HepG2 (cell line): ENCODE measurements at regions not wholly inside any gene's neighbourhood (a gene's known extent, or its start where the extent isn't known, plus 50 kb on each side); places are given as distances from the start of the nearest gene placed in this dataset.

Source experiments
- ATAC-seq: fragments of 200-7000 bp; cut with Tn5 transposase; 3 replicates; pipeline ENCODE4 v1.9.1; 2020; ENCODE audit warnings: mild to moderate bottlenecking, moderate library complexity
- BruUV-seq: library from RNA; stranded (reverse); fragments of 400-500 nt; replicated peaks from 2 replicates; lab custom pipeline; 2021; lab: Mats Ljungman, UMichigan
- CTCF ChIA-PET: fragments of 300-600 bp; formaldehyde crosslinking; extraction: SDS; loops from one replicate; lab custom pipeline; 2021; ENCODE audit warnings: low total read pairs, inconsistent platforms, low intra/inter-chr PET ratio; lab: Yijun Ruan, JAX
- POLR2A ChIA-PET: fragments of 350-600 bp; sonication (Branson Sonifier 250); formaldehyde crosslinking; loops from one replicate; lab custom pipeline; 2020; ENCODE audit warnings: antibody characterized with exemption, inconsistent platforms; lab: Yijun Ruan, JAX
- DNase-seq: peaks from one replicate; pipeline ENCODE4 v3.0.0-alpha.2; 2015; ENCODE audit warnings: low spot score
- FAIRE-seq: peaks from 3 replicates; lab custom pipeline; 2011; peaks lifted over from hg19 to GRCh38; lab: Jason Lieb, UNC
- H2AFZ ChIP-seq: one replicate; pipeline ENCODE4 v1.6.1; 2011; ENCODE audit warnings: low read length, inconsistent platforms
- H3K27ac ChIP-seq: fragments of 300-600 bp; 3 replicates; pipeline ENCODE4 v1.8.0; 2011; ENCODE audit warnings: mixed run types, mild to moderate bottlenecking, mixed read lengths, low read length, inconsistent platforms; ENCODE audit not compliant: insufficient read depth; ENCODE audit errors: extremely low read length
- H3K27me3 ChIP-seq, 2 experiments: fragments of 200-600 bp in 1 of 2; 2 replicates in 1 of 2; 3 replicates in 1 of 2; pipeline versions ENCODE4 v1.6.0 to v1.8.0; 2011; ENCODE audit warnings: low read length in 2 of 2, mild to moderate bottlenecking in 2 of 2, moderate library complexity in 2 of 2, inconsistent platforms in 1 of 2; ENCODE audit not compliant: insufficient read depth in 2 of 2, control insufficient read depth in 1 of 2
- H3K36me3 ChIP-seq, 2 experiments: fragments of 200-600 bp in 1 of 2; replicated peaks in 1 of 2; 2 replicates in 1 of 2; 3 replicates in 1 of 2; pipeline versions ENCODE4 v1.5.1 to v1.8.0; 2011; ENCODE audit warnings: low read length in 2 of 2, inconsistent platforms in 1 of 2; ENCODE audit not compliant: insufficient read depth in 2 of 2, control insufficient read depth in 1 of 2
- H3K4me1 ChIP-seq: 2 replicates; pipeline ENCODE4 v1.5.1; 2012; ENCODE audit warnings: low read length, inconsistent platforms; ENCODE audit not compliant: insufficient read depth
- H3K4me2 ChIP-seq: 2 replicates; pipeline ENCODE4 v1.6.0; 2011; ENCODE audit warnings: low read depth, low read length, inconsistent platforms
- H3K4me3 ChIP-seq, 3 experiments: fragments of 200-600 bp in 1 of 3; sonication (generic), shearing (Covaris generic) in 1 of 3; replicated peaks in 1 of 3; 2 replicates each; pipeline ENCODE4 v1.5.1; 2011 to 2016; ENCODE audit warnings: low read length in 3 of 3, inconsistent platforms in 2 of 3, low read depth in 2 of 3, mild to moderate bottlenecking in 2 of 3, control low read depth in 1 of 3, mixed read lengths in 1 of 3; ENCODE audit not compliant: insufficient read depth in 1 of 3
- H3K79me2 ChIP-seq: one replicate; pipeline ENCODE4 v1.6.1; 2011; ENCODE audit warnings: low read length, inconsistent platforms; ENCODE audit not compliant: insufficient read depth
- H3K9ac ChIP-seq: 2 replicates; pipeline ENCODE4 v1.6.0; 2011; ENCODE audit warnings: mild to moderate bottlenecking, low read depth, low read length, inconsistent platforms; ENCODE audit not compliant: insufficient read depth
- H3K9me3 ChIP-seq: 2 replicates; pipeline ENCODE4 v1.5.1; 2012; ENCODE audit warnings: mild to moderate bottlenecking, low read length
- H4K20me1 ChIP-seq: 2 replicates; pipeline ENCODE4 v1.6.0; 2011; ENCODE audit warnings: inconsistent platforms, mild to moderate bottlenecking, low read length, moderate library complexity; ENCODE audit not compliant: insufficient read depth
- MAFF ChIP-seq: IDR thresholded peaks from 2 replicates; pipeline ENCODE4 v1.6.1; 2011; ENCODE audit warnings: low read depth, low read length, improper control_type of control experiment
- MAFK ChIP-seq, 2 experiments: IDR thresholded peaks in 1 of 2; conservative IDR thresholded peaks in 1 of 2; 2 replicates each; pipeline ENCODE4 v1.6.1; 2011; ENCODE audit warnings: improper control_type of control experiment in 2 of 2, low read length in 2 of 2
- MZF1 ChIP-seq: sonication (generic); formaldehyde crosslinking; IDR thresholded peaks from 2 replicates; pipeline ENCODE4 v1.8.1; 2023; ENCODE audit warnings: mild to moderate bottlenecking, missing genetic modification reagents, borderline replicate concordance
- ZNF253 ChIP-seq: sonication (generic); formaldehyde crosslinking; IDR thresholded peaks from 2 replicates; pipeline ENCODE4 v1.8.0; 2022; ENCODE audit warnings: mild to moderate bottlenecking, missing genetic modification reagents, borderline replicate concordance
- ZNF264 ChIP-seq: sonication (generic); formaldehyde crosslinking; IDR thresholded peaks from 2 replicates; pipeline ENCODE4 v1.4.0; 2020; ENCODE audit warnings: missing genetic modification reagents
- ZNF570 ChIP-seq: sonication (generic); formaldehyde crosslinking; IDR thresholded peaks from 2 replicates; pipeline ENCODE4 v1.4.0; 2020; ENCODE audit warnings: mild to moderate bottlenecking, missing genetic modification reagents, borderline replicate concordance
- WGBS: methylation state at CpG from one replicate; pipeline ENCODE4 v1.1.6; 2017; ENCODE audit warnings: low lambda C conversion rate; 5-methylcytosine and 5-hydroxymethylcytosine counted together
- in situ Hi-C: cut with HindIII; loops from 2 replicates; pipeline ENCODE4 v1.10.0; 2017; ENCODE audit warnings: low pct_unique_long_range_greater_than_20kb; ENCODE audit not compliant: extremely low pct_ligation_motif_present
- intact Hi-C: fragments of 100-400 bp; cut with micrococcal nuclease; formaldehyde crosslinking; loops from one replicate; pipeline ENCODE4 v1.10.0; 2022; ENCODE audit not compliant: unreplicated experiment
- TF ChIP-seq, protein P1 (sequence below): sonication (generic); formaldehyde crosslinking; IDR thresholded peaks from 2 replicates; pipeline ENCODE4 v1.4.0; 2020; ENCODE audit warnings: missing genetic modification reagents

DNA sequence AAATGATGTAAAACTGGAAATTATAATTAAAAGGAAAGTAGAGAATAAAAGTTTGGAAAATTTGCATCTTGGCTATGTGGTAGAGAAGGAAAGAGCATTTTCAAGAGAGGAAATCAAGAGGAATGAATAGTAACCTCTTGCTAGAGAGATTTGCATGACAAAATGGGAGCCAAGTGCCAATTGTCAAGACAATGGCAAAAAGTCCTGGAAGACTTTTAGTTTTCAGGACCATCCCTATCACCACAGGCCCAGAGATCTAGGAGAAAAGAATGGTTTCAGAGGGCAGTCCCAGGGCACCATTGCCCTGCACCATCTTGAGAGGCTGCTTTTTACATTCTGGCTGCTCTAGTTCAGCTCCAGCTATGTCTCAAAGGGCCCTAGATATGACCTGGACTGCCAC lies 1427.6 kb downstream of the ZPLD1 start (continued):
- no peak for TF ChIP-seq ZNF264 (CRISPR knock-in tag)
- TF ChIP-seq ZNF570 = no peak

DNA sequence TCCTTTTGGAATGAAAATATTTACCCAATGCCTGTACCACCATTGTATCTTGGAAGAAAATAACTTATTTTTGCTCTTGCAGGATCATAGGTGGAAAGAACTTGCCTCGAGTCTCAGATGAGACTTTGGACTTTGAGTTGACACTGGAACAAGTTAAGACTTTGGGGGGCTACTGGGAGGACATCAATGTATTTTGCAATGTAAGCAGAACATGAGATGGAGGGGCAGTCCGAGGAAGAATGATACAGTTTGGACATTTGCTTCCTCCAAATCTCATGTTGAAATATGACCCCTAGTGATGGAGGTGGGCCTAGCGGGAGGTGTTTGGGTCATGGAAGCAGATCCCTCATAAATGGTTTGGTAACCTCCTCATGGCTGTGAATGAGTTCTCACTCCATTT lies 1428.6 kb downstream of the ZPLD1 start:
- H3K27me3 ChIP-seq = no peaks in the 10 kb centered on the region
- no peaks in the 10 kb centered on the region for H4K20me1 ChIP-seq
- H3K27ac ChIP-seq = no peak overlapping the region
- H3K9ac ChIP-seq = no peak overlapping the region
- no peaks in the 10 kb centered on the region for H3K36me3 ChIP-seq
- H3K9me3 ChIP-seq = no peaks in the 10 kb centered on the region
- no peak overlapping the region for H3K4me2 ChIP-seq
- no peak overlapping the region for H2AFZ ChIP-seq
- no TSS peak for BruUV-seq
- H3K79me2 ChIP-seq = no peaks in the 10 kb centered on the region
- FAIRE-seq (no peak), DNase-seq (no peak), ATAC-seq (no peak)
- H3K4me3 ChIP-seq = no peak overlapping the region
- WGBS = 14% methylated on average over 3 of the region's 3 CpGs
- in situ Hi-C loops (no loop called here), intact Hi-C loops (no loop called here)
- TF ChIP-seq MAFF (peak; percentile 57), MZF1 (CRISPR knock-in tag) (no peak), ZNF253 (CRISPR knock-in tag) (no peak), MAFK (conservative IDR thresholded peaks at IDR 0.05 in 1 of 2, IDR thresholded peaks at IDR 0.05 in 1 of 2; ENCODE audit: low read length in 2 of 2) (peak; percentile 70 to 77)
- TF ChIP-seq, protein P1, sequence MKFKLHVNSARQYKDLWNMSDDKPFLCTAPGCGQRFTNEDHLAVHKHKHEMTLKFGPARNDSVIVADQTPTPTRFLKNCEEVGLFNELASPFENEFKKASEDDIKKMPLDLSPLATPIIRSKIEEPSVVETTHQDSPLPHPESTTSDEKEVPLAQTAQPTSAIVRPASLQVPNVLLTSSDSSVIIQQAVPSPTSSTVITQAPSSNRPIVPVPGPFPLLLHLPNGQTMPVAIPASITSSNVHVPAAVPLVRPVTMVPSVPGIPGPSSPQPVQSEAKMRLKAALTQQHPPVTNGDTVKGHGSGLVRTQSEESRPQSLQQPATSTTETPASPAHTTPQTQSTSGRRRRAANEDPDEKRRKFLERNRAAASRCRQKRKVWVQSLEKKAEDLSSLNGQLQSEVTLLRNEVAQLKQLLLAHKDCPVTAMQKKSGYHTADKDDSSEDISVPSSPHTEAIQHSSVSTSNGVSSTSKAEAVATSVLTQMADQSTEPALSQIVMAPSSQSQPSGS (CRISPR knock-in tag) = no peak
- CTCF ChIA-PET = no interaction called here
- no peaks in the 10 kb centered on the region for H3K4me1 ChIP-seq
- POLR2A ChIA-PET = no interaction called here
